Endothelial cell of umbilical vein (primary cell): ENCODE measurements at regions not wholly inside any gene's neighbourhood (a gene's known extent, or its start where the extent isn't known, plus 50 kb on each side); places are given as distances from the start of the nearest gene placed in this dataset.

Experiments used
- BruUV-seq: library from RNA; stranded (reverse); fragments of 400-500 nt; replicated peaks from 2 replicates; lab custom pipeline; 2021; lab: Mats Ljungman, UMichigan
- CTCF ChIA-PET: fragments of 300-600, 350-600 bp; sonication (Branson Sonifier 250); formaldehyde crosslinking; loops from one replicate; lab custom pipeline; 2021; ENCODE audit warnings: antibody characterized with exemption, inconsistent platforms; lab: Charles Lee
- POLR2A ChIA-PET: fragments of 300-600, 350-600 bp; sonication (Branson Sonifier 250); formaldehyde crosslinking; loops from one replicate; lab custom pipeline; 2021; ENCODE audit warnings: antibody characterized with exemption, inconsistent platforms; lab: Charles Lee
- DNase-seq: peaks from one replicate; pipeline ENCODE4 v3.0.0-alpha.2; 2011; ENCODE audit warnings: low read depth, low spot score
- FAIRE-seq: peaks from 2 replicates; lab custom pipeline; 2011; peaks lifted over from hg19 to GRCh38; lab: Jason Lieb, UNC
- H2AFZ ChIP-seq: 2 replicates; pipeline ENCODE4 v1.6.0; 2012; ENCODE audit warnings: low read depth, low read length, control low read depth, inconsistent platforms
- H3K27ac ChIP-seq: 2 replicates; pipeline ENCODE4 v1.5.1; 2011; ENCODE audit warnings: low read depth, mild to moderate bottlenecking, control low read depth, low read length, moderate library complexity; ENCODE audit not compliant: insufficient read depth
- H3K27me3 ChIP-seq, 2 experiments: 2 replicates each; pipeline versions ENCODE4 v1.6.0 to v1.6.1; 2011; ENCODE audit warnings: low read length in 2 of 2, mixed read lengths in 1 of 2; ENCODE audit not compliant: control insufficient read depth in 2 of 2, insufficient read depth in 2 of 2
- H3K36me3 ChIP-seq, 2 experiments: 2 replicates in 1 of 2; 3 replicates in 1 of 2; pipeline ENCODE4 v1.5.1; 2011; ENCODE audit warnings: low read length in 2 of 2, mild to moderate bottlenecking in 1 of 2, moderate library complexity in 1 of 2; ENCODE audit not compliant: control insufficient read depth in 2 of 2, insufficient read depth in 2 of 2; ENCODE audit errors: extremely low read depth in 1 of 2
- H3K4me1 ChIP-seq: 3 replicates; pipeline ENCODE4 v1.5.1; 2011; ENCODE audit warnings: mild to moderate bottlenecking, low read length; ENCODE audit not compliant: control insufficient read depth, insufficient read depth; ENCODE audit errors: extremely low read depth
- H3K4me2 ChIP-seq: 2 replicates; pipeline ENCODE4 v1.6.1; 2011; ENCODE audit warnings: low read length, control low read depth, mixed read lengths; ENCODE audit not compliant: insufficient read depth
- H3K4me3 ChIP-seq, 3 experiments: fragments of 200-600 bp in 1 of 3; sonication (generic), shearing (Covaris generic) in 1 of 3; replicated peaks in 1 of 3; 2 replicates each; pipeline ENCODE4 v1.5.1; 2011 to 2016; ENCODE audit warnings: control low read depth in 3 of 3, low read length in 3 of 3, mild to moderate bottlenecking in 2 of 3, inconsistent platforms in 1 of 3, low read depth in 1 of 3, moderate library complexity in 1 of 3; ENCODE audit not compliant: insufficient read depth in 1 of 3
- H3K79me2 ChIP-seq: 2 replicates; pipeline ENCODE4 v1.6.0; 2012; ENCODE audit warnings: low read length, inconsistent platforms; ENCODE audit not compliant: control insufficient read depth, insufficient read depth
- H3K9ac ChIP-seq: replicated peaks from 2 replicates; pipeline ENCODE3; 2011; ENCODE audit warnings: low read length, control low read depth; ENCODE audit not compliant: insufficient read depth; ENCODE audit errors: extremely low read depth
- H3K9me1 ChIP-seq: replicated peaks from 3 replicates; pipeline ENCODE4 v1.6.0; 2011; ENCODE audit warnings: mild to moderate bottlenecking, low read length; ENCODE audit not compliant: control insufficient read depth, insufficient read depth; ENCODE audit errors: extremely low read depth
- H3K9me3 ChIP-seq: replicated peaks from 2 replicates; pipeline ENCODE4 v1.5.1; 2012; ENCODE audit warnings: low read length, inconsistent platforms; ENCODE audit not compliant: control insufficient read depth, insufficient read depth
- H4K20me1 ChIP-seq: replicated peaks from 2 replicates; pipeline ENCODE3; 2011; ENCODE audit warnings: mild to moderate bottlenecking, low read length; ENCODE audit not compliant: control insufficient read depth, insufficient read depth; ENCODE audit errors: extremely low read depth
- CTCF ChIP-seq, 2 donors: IDR thresholded peaks; 1 replicate in 1 of 2; 2 replicates in 1 of 2; pipeline ENCODE4 v1.5.1; 2011; ENCODE audit warnings: low read length in 2 of 2, mild to moderate bottlenecking in 2 of 2, moderate library complexity in 2 of 2, control low read depth in 1 of 2, inconsistent platforms in 1 of 2, low read depth in 1 of 2; ENCODE audit not compliant: insufficient read depth in 1 of 2; ENCODE audit errors: extremely low read depth in 1 of 2
- EZH2 ChIP-seq: IDR thresholded peaks from 2 replicates; pipeline ENCODE4 v1.6.1; 2012; ENCODE audit warnings: borderline replicate concordance, low read depth, mild to moderate bottlenecking, moderate library complexity, low read length, inconsistent platforms; ENCODE audit not compliant: severe bottlenecking
- FOS ChIP-seq: IDR thresholded peaks from 2 replicates; pipeline ENCODE4 v1.6.1; 2011; ENCODE audit warnings: mild to moderate bottlenecking, low read length, moderate library complexity, borderline replicate concordance; ENCODE audit not compliant: insufficient read depth
- GATA2 ChIP-seq: IDR thresholded peaks from 2 replicates; pipeline ENCODE4 v1.7.0; 2011; ENCODE audit warnings: low read depth, mild to moderate bottlenecking, moderate library complexity, mixed read lengths, low read length; ENCODE audit not compliant: insufficient read length, insufficient read depth
- JUN ChIP-seq: IDR thresholded peaks from 2 replicates; pipeline ENCODE4 v1.6.1; 2011; ENCODE audit warnings: borderline replicate concordance, low read depth; ENCODE audit not compliant: insufficient read length, insufficient read depth
- MYC ChIP-seq: IDR thresholded peaks from one replicate; pipeline ENCODE4 v1.6.1; 2011; ENCODE audit warnings: mild to moderate bottlenecking, low read depth, low read length
- POLR2AphosphoS5 ChIP-seq: IDR thresholded peaks from 2 replicates; pipeline ENCODE4 v1.6.1; 2012; ENCODE audit warnings: low read depth, mild to moderate bottlenecking, control low read depth, low read length, moderate library complexity; ENCODE audit not compliant: insufficient read depth
- dilution Hi-C: fragments of 300-500 bp; cut with MboI; formaldehyde crosslinking; loops from one replicate; pipeline ENCODE4 v1.15.0; 2019; ENCODE audit warnings: low sequenced_read_pairs; ENCODE audit not compliant: extremely low pct_ligation_motif_present
- intact Hi-C: fragments of 100-400 bp; cut with micrococcal nuclease; formaldehyde crosslinking; loops from one replicate; pipeline ENCODE4 v1.10.0; 2022

DNA sequence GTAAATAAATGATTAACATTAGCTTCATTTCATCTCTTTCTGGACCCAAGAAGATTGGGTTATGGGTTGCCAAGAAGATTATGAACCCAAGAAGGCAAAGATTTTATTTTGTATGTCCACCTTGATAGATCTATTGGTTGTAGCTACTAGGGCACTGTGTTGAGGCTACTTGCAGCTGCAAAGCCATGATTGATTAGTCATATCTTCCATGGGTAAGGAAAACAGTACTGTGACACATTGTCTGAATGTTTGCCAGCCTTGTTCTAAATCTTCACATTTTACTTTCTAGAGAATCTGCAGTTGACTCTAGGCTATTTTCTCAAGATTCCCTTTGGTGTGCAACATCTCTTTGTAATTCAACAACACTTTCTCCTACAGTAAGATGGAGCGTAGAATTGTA, 229.2 kb upstream of the KCNH8 start:
- Histone ChIP-seq H3K36me3 (no peaks in the 10 kb centered on the region), H4K20me1 (no peaks in the 10 kb centered on the region), H3K79me2 (no peaks in the 10 kb centered on the region), H3K27me3 (no peaks in the 10 kb centered on the region), H3K9me1 (no peaks in the 10 kb centered on the region), H3K27ac (no peak overlapping the region), H3K4me2 (no peak overlapping the region), H3K9me3 (peaks cover 2% of the 10 kb centered on the region), H3K4me3 (no peak overlapping the region), H2AFZ (no peak overlapping the region), H3K4me1 (no peaks in the 10 kb centered on the region), H3K9ac (no peak overlapping the region)
- no peak for FAIRE-seq
- BruUV-seq, result no TSS peak
- no peak for TF ChIP-seq GATA2
- dilution Hi-C loops, result no loop called here
- DNase-seq, result no peak
- POLR2A ChIA-PET, result no interaction called here
- intact Hi-C loops, result no loop called here
- CTCF ChIA-PET, result no interaction called here

DNA sequence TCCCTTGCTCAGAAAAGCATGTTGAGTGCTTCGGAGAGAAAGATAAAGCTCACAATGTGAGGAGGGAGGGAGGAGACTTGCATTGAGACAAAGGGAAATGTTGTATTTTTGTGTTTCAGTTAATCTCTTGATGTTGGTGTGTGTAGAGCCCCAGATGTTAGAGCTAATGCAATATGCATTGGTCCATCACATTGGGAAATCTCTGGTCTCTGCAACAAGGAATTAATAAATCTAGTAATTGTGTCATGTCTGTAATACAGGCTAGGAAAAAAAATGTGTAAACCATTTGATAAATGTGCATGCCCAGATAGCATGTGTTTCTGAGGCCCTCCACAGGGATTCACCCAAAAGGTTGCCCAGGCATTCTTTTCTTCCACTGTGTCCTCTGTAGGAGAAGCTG, 230.4 kb upstream of the KCNH8 start:
- no peak for FAIRE-seq
- intact Hi-C loops, result no loop called here
- no peaks in the 10 kb centered on the region for H3K4me1 ChIP-seq
- DNase-seq, result no peak
- no TSS peak for BruUV-seq
- H3K27me3 ChIP-seq, result no peaks in the 10 kb centered on the region
- H3K4me2 ChIP-seq, result no peak overlapping the region
- no peaks in the 10 kb centered on the region for H4K20me1 ChIP-seq
- H3K36me3 ChIP-seq, result no peaks in the 10 kb centered on the region
- ChIA-PET POLR2A (no interaction called here), CTCF (no interaction called here)
- no peak for TF ChIP-seq MYC
- TF ChIP-seq JUN, result no peak
- TF ChIP-seq POLR2AphosphoS5, result no peak
- no peak for TF ChIP-seq GATA2
- TF ChIP-seq CTCF (IDR thresholded peaks at IDR 0.05; ENCODE audit: extremely low read depth in 1 of 2, insufficient read depth in 1 of 2, low read depth in 1 of 2, low read length in 2 of 2), result no peak
- TF ChIP-seq FOS, result no peak
- no peak for TF ChIP-seq EZH2
- H2AFZ ChIP-seq, result no peak overlapping the region
- no peak overlapping the region for H3K9ac ChIP-seq
- no peaks in the 10 kb centered on the region for H3K9me1 ChIP-seq
- dilution Hi-C loops, result no loop called here
- H3K79me2 ChIP-seq, result no peaks in the 10 kb centered on the region
- H3K4me3 ChIP-seq, result no peak overlapping the region
- no peak overlapping the region for H3K27ac ChIP-seq
- peaks cover 2% of the 10 kb centered on the region for H3K9me3 ChIP-seq
